Esophagus squamous epithelium (tissue), 5 donors: ENCODE measurements at regions not wholly inside any gene's neighbourhood (a gene's known extent, or its start where the extent isn't known, plus 50 kb on each side); places are given as distances from the start of the nearest gene placed in this dataset.

ENCODE experiments used
- DNase-seq: peaks from one replicate; lab custom pipeline; 2025; lab: John Stamatoyannopoulos, UW
- H3K27ac ChIP-seq, 4 donors: fragments of 200-600 bp; sonication (generic); one replicate each; pipeline ENCODE4 v1.5.1; 2016 to 2019; ENCODE audit warnings: mild to moderate bottlenecking in 1 of 4
- H3K27me3 ChIP-seq, 4 donors: fragments of 200-600 bp; sonication (generic); 1 replicate in 3 of 4; 2 replicates in 1 of 4; pipeline versions ENCODE4 v1.5.1 to v1.6.0; 2017 to 2021; ENCODE audit warnings: antibody characterized with exemption in 1 of 4
- H3K36me3 ChIP-seq, 3 donors: fragments of 200-600 bp; sonication (generic); one replicate each; pipeline ENCODE4 v1.5.1; 2016 to 2019
- H3K4me1 ChIP-seq, 3 donors: fragments of 200-600 bp; sonication (generic); one replicate each; pipeline ENCODE4 v1.5.1; 2017 to 2019
- H3K4me3 ChIP-seq, 4 donors: fragments of 200-600 bp; sonication (generic); 1 replicate in 3 of 4; 2 replicates in 1 of 4; pipeline ENCODE4 v1.5.1; 2016 to 2019; ENCODE audit warnings: mild to moderate bottlenecking in 2 of 4, moderate library complexity in 1 of 4
- H3K9me3 ChIP-seq, 3 donors: fragments of 200-600 bp; sonication (generic); one replicate each; pipeline ENCODE4 v1.5.1; 2016 to 2019
- POLR2A ChIP-seq, 4 donors: fragments of 450-650 bp; IDR thresholded peaks; one replicate each; pipeline ENCODE4 v1.6.1; 2017; ENCODE audit warnings: antibody characterized with exemption in 4 of 4, mild to moderate bottlenecking in 4 of 4, moderate library complexity in 3 of 4
- WGBS, 2 donors: methylation state at CpG; one replicate each; pipeline ENCODE4 v1.1.5; 2018; 5-methylcytosine and 5-hydroxymethylcytosine counted together
- intact Hi-C: fragments of 100-400 bp; cut with DNase I; formaldehyde crosslinking; loops from one replicate; pipeline ENCODE4 v1.15.0; 2022
- TF ChIP-seq, protein P1 (sequence below), 6 experiments: fragments of 450-650 bp in 4 of 6; fragments of 200-600 bp in 2 of 6; sonication (generic) in 2 of 6; IDR thresholded peaks; one replicate each; pipeline ENCODE4 v1.5.1; 2016 to 2019; ENCODE audit warnings: antibody characterized with exemption in 6 of 6, mild to moderate bottlenecking in 4 of 6, moderate library complexity in 4 of 6
- donor health status: DM: yes; HTN: yes; CAD: no.

DNA sequence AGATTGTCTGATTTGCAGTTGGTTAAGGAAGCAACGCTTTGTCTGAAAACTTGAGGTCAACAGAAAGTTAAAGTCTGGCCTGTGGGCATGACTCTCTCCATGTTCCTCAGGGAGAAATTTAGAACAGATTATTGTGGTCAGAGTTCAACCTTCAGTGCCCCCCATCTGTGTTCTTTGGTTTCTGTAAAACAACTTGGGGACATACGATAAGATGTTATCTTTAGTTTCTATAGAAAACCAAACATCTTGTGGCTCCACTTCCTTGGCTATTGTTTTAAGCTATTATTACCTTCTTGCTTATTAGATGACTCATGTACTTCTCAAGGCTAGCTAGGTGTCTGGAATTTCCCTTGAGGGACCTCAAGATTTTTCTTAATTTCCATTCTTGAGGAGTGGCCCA, 507.7 kb downstream of the PDHA2 start:
- H3K27ac ChIP-seq, result no peak overlapping the region
- no peaks in the 10 kb centered on the region for H3K4me1 ChIP-seq
- no peaks in the 10 kb centered on the region for H3K9me3 ChIP-seq
- intact Hi-C loops, result no loop called here
- no peaks in the 10 kb centered on the region for H3K36me3 ChIP-seq
- TF ChIP-seq, protein P1, sequence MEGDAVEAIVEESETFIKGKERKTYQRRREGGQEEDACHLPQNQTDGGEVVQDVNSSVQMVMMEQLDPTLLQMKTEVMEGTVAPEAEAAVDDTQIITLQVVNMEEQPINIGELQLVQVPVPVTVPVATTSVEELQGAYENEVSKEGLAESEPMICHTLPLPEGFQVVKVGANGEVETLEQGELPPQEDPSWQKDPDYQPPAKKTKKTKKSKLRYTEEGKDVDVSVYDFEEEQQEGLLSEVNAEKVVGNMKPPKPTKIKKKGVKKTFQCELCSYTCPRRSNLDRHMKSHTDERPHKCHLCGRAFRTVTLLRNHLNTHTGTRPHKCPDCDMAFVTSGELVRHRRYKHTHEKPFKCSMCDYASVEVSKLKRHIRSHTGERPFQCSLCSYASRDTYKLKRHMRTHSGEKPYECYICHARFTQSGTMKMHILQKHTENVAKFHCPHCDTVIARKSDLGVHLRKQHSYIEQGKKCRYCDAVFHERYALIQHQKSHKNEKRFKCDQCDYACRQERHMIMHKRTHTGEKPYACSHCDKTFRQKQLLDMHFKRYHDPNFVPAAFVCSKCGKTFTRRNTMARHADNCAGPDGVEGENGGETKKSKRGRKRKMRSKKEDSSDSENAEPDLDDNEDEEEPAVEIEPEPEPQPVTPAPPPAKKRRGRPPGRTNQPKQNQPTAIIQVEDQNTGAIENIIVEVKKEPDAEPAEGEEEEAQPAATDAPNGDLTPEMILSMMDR (IDR thresholded peaks at IDR 0.05), result no peak
- TF ChIP-seq POLR2A (IDR thresholded peaks at IDR 0.05), result no peak
- H3K27me3 ChIP-seq, result no peaks in the 10 kb centered on the region
- WGBS, 2 donors, result 76 to 91% methylated on average over 2 of the region's 2 CpGs
- no peak overlapping the region for H3K4me3 ChIP-seq
- DNase-seq, result no peak

DNA sequence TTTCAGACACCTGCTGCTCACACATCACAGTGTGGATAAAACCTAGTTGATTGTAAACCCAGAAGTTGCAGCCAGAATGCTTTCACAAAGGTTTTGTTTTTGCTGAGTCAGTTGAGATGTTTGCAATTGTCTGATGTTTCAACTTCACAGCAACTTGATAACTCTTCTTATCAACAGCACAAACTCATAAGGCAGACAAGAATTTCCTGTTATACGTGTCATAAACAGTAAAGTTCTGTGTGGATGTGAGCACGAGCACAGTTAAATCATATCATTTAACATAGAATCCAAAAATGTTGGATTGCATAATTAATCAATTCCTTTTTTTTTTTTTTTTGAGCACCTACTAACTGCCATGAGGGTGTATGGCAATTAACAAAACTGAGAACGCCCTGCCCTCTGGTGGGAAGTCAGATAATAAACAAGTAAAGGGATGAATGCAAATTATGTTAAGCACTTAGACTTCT, 512.2 kb downstream of the PDHA2 start:
- no peak overlapping the region for H3K4me3 ChIP-seq
- no peaks in the 10 kb centered on the region for H3K27me3 ChIP-seq
- H3K36me3 ChIP-seq, result no peaks in the 10 kb centered on the region
- intact Hi-C loops, result no loop called here
- H3K27ac ChIP-seq, result no peak overlapping the region
- TF ChIP-seq, protein P1 (IDR thresholded peaks at IDR 0.05), result no peak
- TF ChIP-seq POLR2A (IDR thresholded peaks at IDR 0.05), result no peak
- 38 to 39% methylated on average over 3 of the region's 3 CpGs for WGBS, 2 donors
- no peaks in the 10 kb centered on the region for H3K9me3 ChIP-seq
- no peaks in the 10 kb centered on the region for H3K4me1 ChIP-seq
- DNase-seq, result no peak

GRCh38 chr4:96354036-96354712, 514.3 kb downstream of the PDHA2 start:
- H3K4me3 ChIP-seq, result no peak overlapping the region
- H3K9me3 ChIP-seq, result no peaks in the 10 kb centered on the region
- DNase-seq, result no peak
- 27 to 38% methylated on average over 2 of the region's 2 CpGs for WGBS, 2 donors
- H3K4me1 ChIP-seq, result no peaks in the 10 kb centered on the region
- intact Hi-C loops, result no loop called here
- no peak for TF ChIP-seq POLR2A (IDR thresholded peaks at IDR 0.05)
- TF ChIP-seq, protein P1 (IDR thresholded peaks at IDR 0.05), result no peak
- H3K27ac ChIP-seq, result no peak overlapping the region
- H3K36me3 ChIP-seq, result no peaks in the 10 kb centered on the region
- H3K27me3 ChIP-seq, result no peaks in the 10 kb centered on the region

DNA sequence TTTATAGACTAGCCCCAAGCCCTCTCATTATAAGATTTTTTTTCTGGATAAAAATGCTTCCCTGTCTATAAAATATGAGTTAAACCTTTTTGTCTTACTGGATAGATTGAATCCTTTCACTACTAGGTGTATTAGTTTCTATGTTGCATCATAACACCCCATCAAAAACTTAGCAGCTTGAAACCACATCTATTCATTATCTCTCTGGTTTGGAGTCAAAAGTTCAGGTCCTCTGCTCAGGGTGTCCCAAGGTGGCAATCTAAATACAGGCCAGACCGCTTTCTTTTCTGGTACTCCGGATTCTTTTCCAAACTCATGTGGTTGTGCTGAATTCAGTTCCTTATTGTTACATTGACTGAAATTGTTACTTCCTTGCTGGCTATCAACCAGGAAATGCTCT, 515.5 kb downstream of the PDHA2 start:
- no peak for DNase-seq
- no peaks in the 10 kb centered on the region for H3K36me3 ChIP-seq
- no peak for TF ChIP-seq POLR2A (IDR thresholded peaks at IDR 0.05)
- TF ChIP-seq, protein P1 (IDR thresholded peaks at IDR 0.05), result no peak
- intact Hi-C loops, result no loop called here
- no peaks in the 10 kb centered on the region for H3K27me3 ChIP-seq
- 76 to 79% methylated on average over 2 of the region's 2 CpGs for WGBS, 2 donors
- no peaks in the 10 kb centered on the region for H3K4me1 ChIP-seq
- no peak overlapping the region for H3K27ac ChIP-seq
- no peaks in the 10 kb centered on the region for H3K9me3 ChIP-seq
- H3K4me3 ChIP-seq, result no peak overlapping the region

GRCh38 chr4:96356591-96357370, 516.9 kb downstream of the PDHA2 start:
- no peak overlapping the region for H3K4me3 ChIP-seq
- no peak for TF ChIP-seq POLR2A (IDR thresholded peaks at IDR 0.05)
- TF ChIP-seq, protein P1 (IDR thresholded peaks at IDR 0.05), result no peak
- no peaks in the 10 kb centered on the region for H3K9me3 ChIP-seq
- 45 to 55% methylated on average over 2 of the region's 2 CpGs for WGBS, 2 donors
- intact Hi-C loops, result no loop called here
- H3K36me3 ChIP-seq, result no peaks in the 10 kb centered on the region
- H3K4me1 ChIP-seq, result no peaks in the 10 kb centered on the region
- H3K27ac ChIP-seq, result no peak overlapping the region
- DNase-seq, result no peak
- no peaks in the 10 kb centered on the region for H3K27me3 ChIP-seq
